ENCODE measurements at regions not wholly inside any gene's neighbourhood (a gene's known extent, or its start where the extent isn't known, plus 50 kb on each side); places are given as distances from the start of the nearest gene placed in this dataset.

- Histone ChIP-seq H3K4me1 (ENCODE audit: control insufficient read depth in 4 of 4, insufficient read depth in 4 of 4, low read length in 3 of 4) (no peaks in the 10 kb centered on the region), H3K27me3 (ENCODE audit: control insufficient read depth in 4 of 4, insufficient read depth in 4 of 4, low read length in 3 of 4) (no peaks in the 10 kb centered on the region), H3K9ac (ENCODE audit: low read depth in 1 of 2, low read length in 2 of 2) (no peak overlapping the region), H3K4me3 (ENCODE audit: low read depth in 1 of 3, low read length in 3 of 3) (no peak overlapping the region), H3K36me3 (ENCODE audit: control insufficient read depth in 4 of 4, insufficient read depth in 3 of 4, low read depth in 1 of 4, low read length in 3 of 4) (no peaks in the 10 kb centered on the region), H3K9me3 (ENCODE audit: control insufficient read depth in 4 of 4, low read length in 3 of 4) (no peaks in the 10 kb centered on the region), H3K27ac (ENCODE audit: low read depth in 1 of 2, low read length in 2 of 2) (no peak overlapping the region)
- 63% methylated on average over 2 of the region's 2 CpGs for WGBS
- TF ChIP-seq TAF1 (conservative IDR thresholded peaks at IDR 0.05) (no peak), SP1 (IDR thresholded peaks at IDR 0.05) (no peak), NR2F2 (IDR thresholded peaks at IDR 0.05) (no peak), REST (IDR thresholded peaks at IDR 0.05) (no peak), MAX (IDR thresholded peaks at IDR 0.05) (no peak), RAD21 (IDR thresholded peaks at IDR 0.05) (no peak), HNF4G (IDR thresholded peaks at IDR 0.05) (no peak)
- DNase-seq (ENCODE audit: low spot score) = no peak
Measured at GRCh38 chr9:8133606-8134005, 334.0 kb upstream of the DMAC1 start.

GRCh38 chr9:8115570-8115969, 316.0 kb upstream of the DMAC1 start:
- no peak overlapping the region for H3K9ac ChIP-seq (ENCODE audit: low read depth in 1 of 2, low read length in 2 of 2)
- TF ChIP-seq YY1 (IDR thresholded peaks at IDR 0.05) = no peak
- TF ChIP-seq SP1 (IDR thresholded peaks at IDR 0.05) = no peak
- no peak for TF ChIP-seq MAX (IDR thresholded peaks at IDR 0.05)
- no peak for TF ChIP-seq NR2F2 (IDR thresholded peaks at IDR 0.05)
- no peak for TF ChIP-seq GABPA (IDR thresholded peaks at IDR 0.05 in 1 of 2, conservative IDR thresholded peaks at IDR 0.05 in 1 of 2)
- no peak for TF ChIP-seq TAF1 (conservative IDR thresholded peaks at IDR 0.05)
- TF ChIP-seq ZBTB33 (IDR thresholded peaks at IDR 0.05) = no peak
- no peak for TF ChIP-seq RXRA (IDR thresholded peaks at IDR 0.05)
- no peak for TF ChIP-seq REST (IDR thresholded peaks at IDR 0.05)
- TF ChIP-seq CTCF (IDR thresholded peaks at IDR 0.05; ENCODE audit: low read depth, low read length, missing input control) = no peak
- TF ChIP-seq ATF3 (IDR thresholded peaks at IDR 0.05) = no peak
- no peak for TF ChIP-seq RAD21 (IDR thresholded peaks at IDR 0.05)
- no peak for TF ChIP-seq HNF4G (IDR thresholded peaks at IDR 0.05)
- TF ChIP-seq HNF4A (conservative IDR thresholded peaks at IDR 0.05) = no peak
- TF ChIP-seq FOXA2 (IDR thresholded peaks at IDR 0.05) = no peak
- TF ChIP-seq EGR1 (IDR thresholded peaks at IDR 0.05; ENCODE audit: low read depth in 2 of 2) = no peak
- no peak for TF ChIP-seq FOXA1 (IDR thresholded peaks at IDR 0.05)
- no peak for TF ChIP-seq JUND (IDR thresholded peaks at IDR 0.05)
- no peaks in the 10 kb centered on the region for H3K36me3 ChIP-seq (ENCODE audit: control insufficient read depth in 4 of 4, insufficient read depth in 3 of 4, low read depth in 1 of 4, low read length in 3 of 4)
- H3K9me3 ChIP-seq (ENCODE audit: control insufficient read depth in 4 of 4, low read length in 3 of 4) = no peaks in the 10 kb centered on the region
- no peaks in the 10 kb centered on the region for H3K27me3 ChIP-seq (ENCODE audit: control insufficient read depth in 4 of 4, insufficient read depth in 4 of 4, low read length in 3 of 4)
- no peak for DNase-seq (ENCODE audit: low spot score)
- no peak overlapping the region for H3K27ac ChIP-seq (ENCODE audit: low read depth in 1 of 2, low read length in 2 of 2)
- no peak overlapping the region for H3K4me3 ChIP-seq (ENCODE audit: low read depth in 1 of 3, low read length in 3 of 3)
- H3K4me1 ChIP-seq (ENCODE audit: control insufficient read depth in 4 of 4, insufficient read depth in 4 of 4, low read length in 3 of 4) = no peaks in the 10 kb centered on the region
- 40% methylated on average over 1 of the region's 1 CpG for WGBS
